Astrocyte (in vitro differentiated cells and primary cell): ENCODE measurements at regions not wholly inside any gene's neighbourhood (a gene's known extent, or its start where the extent isn't known, plus 50 kb on each side); places are given as distances from the start of the nearest gene placed in this dataset.

Experiments
- DNase-seq: peaks from one replicate; pipeline ENCODE4 v3.0.0-alpha.2; 2010; ENCODE audit warnings: low read depth
- FAIRE-seq: peaks from 2 replicates; lab custom pipeline; 2011; peaks lifted over from hg19 to GRCh38; lab: Jason Lieb, UNC
- H2AFZ ChIP-seq: 2 replicates; pipeline ENCODE4 v1.6.0; 2012; ENCODE audit warnings: low read depth, low read length, inconsistent platforms
- H3K27ac ChIP-seq: 2 replicates; pipeline ENCODE4 v1.5.1; 2011; ENCODE audit warnings: low read depth, low read length, inconsistent platforms
- H3K27me3 ChIP-seq: 2 replicates; pipeline ENCODE4 v1.6.0; 2011; ENCODE audit warnings: low read length, inconsistent platforms; ENCODE audit not compliant: insufficient read depth
- H3K36me3 ChIP-seq: 2 replicates; pipeline ENCODE4 v1.5.1; 2011; ENCODE audit warnings: low read length, inconsistent platforms; ENCODE audit not compliant: insufficient read depth
- H3K4me1 ChIP-seq: 2 replicates; pipeline ENCODE4 v1.5.1; 2011; ENCODE audit warnings: low read length, inconsistent platforms; ENCODE audit not compliant: insufficient read depth
- H3K4me2 ChIP-seq: 2 replicates; pipeline ENCODE4 v1.6.0; 2012; ENCODE audit warnings: low read length, inconsistent platforms
- H3K4me3 ChIP-seq: 2 replicates; pipeline ENCODE4 v1.5.1; 2011; ENCODE audit warnings: low read depth, mild to moderate bottlenecking, low read length, inconsistent platforms; ENCODE audit not compliant: insufficient read depth
- H3K79me2 ChIP-seq: 2 replicates; pipeline ENCODE4 v1.6.0; 2012; ENCODE audit warnings: mild to moderate bottlenecking, low read length, inconsistent platforms; ENCODE audit not compliant: insufficient read depth
- H3K9ac ChIP-seq: 2 replicates; pipeline ENCODE4 v1.6.0; 2012; ENCODE audit warnings: mild to moderate bottlenecking, low read length, inconsistent platforms
- H3K9me3 ChIP-seq: 2 replicates; pipeline ENCODE4 v1.5.1; 2012; ENCODE audit warnings: low read depth, mild to moderate bottlenecking, low read length, inconsistent platforms; ENCODE audit not compliant: insufficient read depth
- H4K20me1 ChIP-seq: 2 replicates; pipeline ENCODE4 v1.6.0; 2012; ENCODE audit warnings: low read length, inconsistent platforms; ENCODE audit not compliant: insufficient read depth
- H3K27ac Mint-ChIP-seq: one replicate; pipeline ENCODE4 v1.8.0; 2021; ENCODE audit warnings: mild to moderate bottlenecking, mixed read lengths; ENCODE audit not compliant: unreplicated experiment
- H3K27me3 Mint-ChIP-seq: one replicate; pipeline ENCODE4 v1.8.0; 2021; ENCODE audit warnings: low read depth, mixed read lengths; ENCODE audit not compliant: unreplicated experiment
- H3K36me3 Mint-ChIP-seq: one replicate; pipeline ENCODE4 v1.8.0; 2021; ENCODE audit warnings: low read depth, mixed read lengths; ENCODE audit not compliant: unreplicated experiment
- H3K4me1 Mint-ChIP-seq: one replicate; pipeline ENCODE4 v1.8.0; 2021; ENCODE audit warnings: low read depth, mixed read lengths; ENCODE audit not compliant: unreplicated experiment
- H3K4me3 Mint-ChIP-seq: one replicate; pipeline ENCODE4 v1.8.0; 2021; ENCODE audit warnings: mild to moderate bottlenecking, moderate library complexity, mixed read lengths; ENCODE audit not compliant: unreplicated experiment
- H3K9me3 Mint-ChIP-seq: one replicate; pipeline ENCODE4 v1.8.0; 2021; ENCODE audit warnings: mild to moderate bottlenecking, mixed read lengths; ENCODE audit not compliant: unreplicated experiment
- CTCF ChIP-seq: IDR thresholded peaks from 2 replicates; pipeline ENCODE4 v1.5.1; 2011; ENCODE audit warnings: low read depth, mild to moderate bottlenecking, inconsistent platforms, low read length, moderate library complexity; ENCODE audit not compliant: insufficient read depth
- EZH2 ChIP-seq: IDR thresholded peaks from 2 replicates; pipeline ENCODE4 v1.6.1; 2012; ENCODE audit warnings: mild to moderate bottlenecking, low read length, inconsistent platforms; ENCODE audit not compliant: insufficient read depth

- no peak overlapping the region for H3K4me2 ChIP-seq
- no peak overlapping the region for H2AFZ ChIP-seq
- no peaks in the 10 kb centered on the region for H3K9me3 Mint-ChIP-seq
- no peaks in the 10 kb centered on the region for H3K27me3 Mint-ChIP-seq
- DNase-seq (peak; percentile 3), FAIRE-seq (no peak)
- H3K4me3 ChIP-seq, result no peak overlapping the region
- no peak overlapping the region for H3K27ac Mint-ChIP-seq
- H4K20me1 ChIP-seq, result no peaks in the 10 kb centered on the region
- H3K9ac ChIP-seq, result no peak overlapping the region
- peaks cover 5% of the 10 kb centered on the region for H3K4me1 ChIP-seq
- no peak for TF ChIP-seq CTCF
- TF ChIP-seq EZH2, result no peak
- H3K9me3 ChIP-seq, result no peaks in the 10 kb centered on the region
- H3K4me3 Mint-ChIP-seq, result no peak overlapping the region
- no peaks in the 10 kb centered on the region for H3K36me3 Mint-ChIP-seq
- H3K27me3 ChIP-seq, result no peaks in the 10 kb centered on the region
- H3K4me1 Mint-ChIP-seq, result peaks cover 22% of the 10 kb centered on the region
- H3K79me2 ChIP-seq, result no peaks in the 10 kb centered on the region
- peak overlapping the region; percentile 16 for H3K27ac ChIP-seq
- no peaks in the 10 kb centered on the region for H3K36me3 ChIP-seq
Observed at GRCh38 chr1:105483436-105483835, 1573.0 kb upstream of the PRMT6 start.

- H3K4me1 Mint-ChIP-seq, result peaks cover 22% of the 10 kb centered on the region
- no peaks in the 10 kb centered on the region for H3K27me3 Mint-ChIP-seq
- Histone ChIP-seq H3K4me3 (no peak overlapping the region), H3K4me1 (peaks cover 5% of the 10 kb centered on the region), H3K36me3 (no peaks in the 10 kb centered on the region), H2AFZ (peak overlapping the region; percentile 33), H3K27ac (peak overlapping the region; percentile 66), H3K9me3 (no peaks in the 10 kb centered on the region), H3K9ac (peak overlapping the region; percentile 11), H3K27me3 (no peaks in the 10 kb centered on the region), H3K4me2 (peak overlapping the region; percentile 42), H4K20me1 (no peaks in the 10 kb centered on the region), H3K79me2 (no peaks in the 10 kb centered on the region)
- peak; percentile 98 for FAIRE-seq
- no peaks in the 10 kb centered on the region for H3K36me3 Mint-ChIP-seq
- peak; percentile 64 for DNase-seq
- no peaks in the 10 kb centered on the region for H3K9me3 Mint-ChIP-seq
- H3K4me3 Mint-ChIP-seq, result no peak overlapping the region
- H3K27ac Mint-ChIP-seq, result peak overlapping the region; percentile 49
- TF ChIP-seq CTCF (no peak), EZH2 (no peak)
Observed at GRCh38 chr1:105485207-105485606, 1571.3 kb upstream of the PRMT6 start.

- no peaks in the 10 kb centered on the region for H3K27me3 ChIP-seq
- H3K36me3 Mint-ChIP-seq, result no peaks in the 10 kb centered on the region
- FAIRE-seq (no peak), DNase-seq (no peak)
- H3K27ac Mint-ChIP-seq, result no peak overlapping the region
- H3K36me3 ChIP-seq, result no peaks in the 10 kb centered on the region
- no peak overlapping the region for H2AFZ ChIP-seq
- H3K27ac ChIP-seq, result no peak overlapping the region
- no peaks in the 10 kb centered on the region for H4K20me1 ChIP-seq
- TF ChIP-seq EZH2 (no peak), CTCF (no peak)
- no peaks in the 10 kb centered on the region for H3K4me1 ChIP-seq
- H3K79me2 ChIP-seq, result no peaks in the 10 kb centered on the region
- no peak overlapping the region for H3K9ac ChIP-seq
- H3K9me3 Mint-ChIP-seq, result no peaks in the 10 kb centered on the region
- H3K27me3 Mint-ChIP-seq, result no peaks in the 10 kb centered on the region
- H3K4me3 Mint-ChIP-seq, result no peak overlapping the region
- H3K9me3 ChIP-seq, result no peaks in the 10 kb centered on the region
- H3K4me1 Mint-ChIP-seq, result no peaks in the 10 kb centered on the region
- no peak overlapping the region for H3K4me3 ChIP-seq
- H3K4me2 ChIP-seq, result no peak overlapping the region
Observed at GRCh38 chr1:105492921-105493320, 1563.6 kb upstream of the PRMT6 start.
